ENCODE measurements at regions not wholly inside any gene's neighbourhood (a gene's known extent, or its start where the extent isn't known, plus 50 kb on each side); places are given as distances from the start of the nearest gene placed in this dataset.

DNA sequence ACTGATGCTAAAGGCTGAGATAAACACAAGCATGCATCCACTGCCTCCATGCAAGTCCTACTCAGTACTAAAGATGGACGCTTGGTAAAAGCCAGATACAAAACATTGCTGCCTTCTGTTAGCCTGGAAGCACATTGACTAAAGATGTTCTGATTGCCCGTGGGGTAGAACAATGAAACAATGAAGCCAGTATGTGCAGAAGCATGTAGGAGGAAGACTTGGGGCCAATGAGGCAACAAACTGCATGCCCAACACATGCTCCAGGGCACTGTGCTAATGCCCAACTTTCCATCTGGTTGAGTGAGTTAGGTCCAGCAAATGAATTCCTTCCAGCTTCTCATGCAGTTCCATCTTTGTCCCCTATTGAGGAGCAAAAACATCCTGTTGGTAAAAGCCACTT, 1245.5 kb downstream of the GATA3 start:
- TF ChIP-seq GATA2 (IDR thresholded peaks at IDR 0.05; ENCODE audit: low read depth, low read length) (no peak), GATA3 (IDR thresholded peaks at IDR 0.05; ENCODE audit: low read depth, low read length) (no peak)

Measured in SH-SY5Y (cell line).